OCI-LY3 (cell line): ENCODE measurements at regions not wholly inside any gene's neighbourhood (a gene's known extent, or its start where the extent isn't known, plus 50 kb on each side); places are given as distances from the start of the nearest gene placed in this dataset.

Experiments
- EZH2phosphoT487 ChIP-seq: fragments of 200-600 bp; shearing (Covaris generic); IDR thresholded peaks from 2 replicates; pipeline ENCODE4 v1.6.1; 2018; ENCODE audit warnings: antibody characterized with exemption, mixed run types, low read depth
- TF ChIP-seq, protein P1 (sequence below): fragments of 200-600, 300-600 bp; sonication (generic); IDR thresholded peaks from 2 replicates; pipeline ENCODE4 v1.5.1; 2014; ENCODE audit warnings: antibody characterized with exemption, low read length, low read depth

GRCh38 chr6:137291441-137291840, 72.3 kb upstream of the IFNGR1 start:
- TF ChIP-seq EZH2phosphoT487, result no peak
- TF ChIP-seq, protein P1, sequence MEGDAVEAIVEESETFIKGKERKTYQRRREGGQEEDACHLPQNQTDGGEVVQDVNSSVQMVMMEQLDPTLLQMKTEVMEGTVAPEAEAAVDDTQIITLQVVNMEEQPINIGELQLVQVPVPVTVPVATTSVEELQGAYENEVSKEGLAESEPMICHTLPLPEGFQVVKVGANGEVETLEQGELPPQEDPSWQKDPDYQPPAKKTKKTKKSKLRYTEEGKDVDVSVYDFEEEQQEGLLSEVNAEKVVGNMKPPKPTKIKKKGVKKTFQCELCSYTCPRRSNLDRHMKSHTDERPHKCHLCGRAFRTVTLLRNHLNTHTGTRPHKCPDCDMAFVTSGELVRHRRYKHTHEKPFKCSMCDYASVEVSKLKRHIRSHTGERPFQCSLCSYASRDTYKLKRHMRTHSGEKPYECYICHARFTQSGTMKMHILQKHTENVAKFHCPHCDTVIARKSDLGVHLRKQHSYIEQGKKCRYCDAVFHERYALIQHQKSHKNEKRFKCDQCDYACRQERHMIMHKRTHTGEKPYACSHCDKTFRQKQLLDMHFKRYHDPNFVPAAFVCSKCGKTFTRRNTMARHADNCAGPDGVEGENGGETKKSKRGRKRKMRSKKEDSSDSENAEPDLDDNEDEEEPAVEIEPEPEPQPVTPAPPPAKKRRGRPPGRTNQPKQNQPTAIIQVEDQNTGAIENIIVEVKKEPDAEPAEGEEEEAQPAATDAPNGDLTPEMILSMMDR, result no peak
